Mesothelial cell of epicardium (in vitro differentiated cells): ENCODE measurements at regions not wholly inside any gene's neighbourhood (a gene's known extent, or its start where the extent isn't known, plus 50 kb on each side); places are given as distances from the start of the nearest gene placed in this dataset.

Source experiments
- DNase-seq, 2 experiments: peaks; one replicate each; pipeline ENCODE4 v3.0.0; 2021; ENCODE audit warnings: low spot score in 2 of 2; ENCODE audit not compliant: unreplicated experiment in 2 of 2
- H3K27ac Mint-ChIP-seq: 2 replicates; pipeline ENCODE4 v1.8.0; 2021; ENCODE audit warnings: mixed read lengths
- H3K27me3 Mint-ChIP-seq: 2 replicates; pipeline ENCODE4 v1.8.0; 2021; ENCODE audit warnings: low read depth, mixed read lengths
- H3K36me3 Mint-ChIP-seq: 2 replicates; pipeline ENCODE4 v1.8.0; 2021; ENCODE audit warnings: mixed read lengths
- H3K4me1 Mint-ChIP-seq: 2 replicates; pipeline ENCODE4 v1.8.0; 2021; ENCODE audit warnings: mixed read lengths
- H3K4me3 Mint-ChIP-seq: 2 replicates; pipeline ENCODE4 v1.8.0; 2021; ENCODE audit warnings: mild to moderate bottlenecking, moderate library complexity, mixed read lengths
- H3K9me3 Mint-ChIP-seq: 2 replicates; pipeline ENCODE4 v1.8.0; 2021; ENCODE audit warnings: mixed read lengths
- TF ChIP-seq, protein P1 (sequence below): fragments of 200-600 bp; sonication (generic); IDR thresholded peaks from one replicate; pipeline ENCODE4 v1.5.0; 2021; ENCODE audit warnings: antibody characterized with exemption; ENCODE audit not compliant: unreplicated experiment

DNA sequence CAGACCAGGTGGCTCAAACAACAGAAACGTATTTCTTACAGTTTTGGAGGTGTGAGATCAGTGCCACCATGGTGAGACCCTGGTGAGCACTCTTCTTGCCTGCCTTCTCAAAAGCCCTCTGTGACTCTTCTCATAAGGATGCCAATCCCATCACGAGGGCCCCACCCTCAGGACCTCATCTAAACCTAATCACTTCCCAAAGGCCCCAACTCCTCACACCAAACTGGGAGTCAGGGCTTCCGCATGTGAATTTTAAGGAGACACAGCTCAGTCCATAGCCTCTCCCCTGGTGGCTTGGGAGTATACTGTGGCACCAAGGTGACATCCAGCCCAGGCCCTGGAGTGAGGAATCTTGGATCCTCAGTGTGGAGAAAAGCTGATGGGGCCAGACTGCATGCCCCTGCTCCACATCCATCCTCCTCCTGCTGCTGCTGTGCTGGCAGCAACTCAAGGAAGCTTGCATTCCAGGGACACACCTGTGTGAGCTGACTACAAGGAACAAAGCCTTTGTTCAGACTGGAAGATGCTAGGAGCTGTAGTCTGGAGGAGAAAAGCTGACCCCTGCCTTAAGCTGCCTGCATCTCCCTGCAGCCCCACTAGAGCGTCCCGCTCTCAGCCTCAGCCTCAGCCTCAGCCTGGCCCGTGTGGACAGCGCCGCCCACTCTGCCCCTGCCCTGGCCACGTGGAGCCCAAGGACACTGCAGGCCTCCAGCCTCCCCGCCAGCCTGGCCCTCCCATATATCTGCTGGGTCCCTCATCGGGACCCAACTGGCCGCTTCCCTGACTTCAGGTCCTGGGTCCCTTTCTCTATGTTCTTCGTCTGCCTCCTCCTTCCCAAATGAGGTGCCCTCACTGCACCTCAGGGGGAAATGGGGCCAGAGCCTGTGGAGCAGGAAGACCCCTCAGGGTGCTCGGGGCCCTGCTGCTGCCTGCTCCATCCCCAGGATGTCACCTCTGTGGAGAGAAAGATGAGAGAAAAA, 87.8 kb upstream of the RAB6C start:
- H3K4me3 Mint-ChIP-seq, result no peak overlapping the region
- H3K36me3 Mint-ChIP-seq, result no peaks in the 10 kb centered on the region
- H3K27ac Mint-ChIP-seq, result no peak overlapping the region
- peaks cover 34% of the 10 kb centered on the region for H3K27me3 Mint-ChIP-seq
- H3K9me3 Mint-ChIP-seq, result no peaks in the 10 kb centered on the region
- no peak for DNase-seq
- peaks cover 6% of the 10 kb centered on the region for H3K4me1 Mint-ChIP-seq
- TF ChIP-seq, protein P1, sequence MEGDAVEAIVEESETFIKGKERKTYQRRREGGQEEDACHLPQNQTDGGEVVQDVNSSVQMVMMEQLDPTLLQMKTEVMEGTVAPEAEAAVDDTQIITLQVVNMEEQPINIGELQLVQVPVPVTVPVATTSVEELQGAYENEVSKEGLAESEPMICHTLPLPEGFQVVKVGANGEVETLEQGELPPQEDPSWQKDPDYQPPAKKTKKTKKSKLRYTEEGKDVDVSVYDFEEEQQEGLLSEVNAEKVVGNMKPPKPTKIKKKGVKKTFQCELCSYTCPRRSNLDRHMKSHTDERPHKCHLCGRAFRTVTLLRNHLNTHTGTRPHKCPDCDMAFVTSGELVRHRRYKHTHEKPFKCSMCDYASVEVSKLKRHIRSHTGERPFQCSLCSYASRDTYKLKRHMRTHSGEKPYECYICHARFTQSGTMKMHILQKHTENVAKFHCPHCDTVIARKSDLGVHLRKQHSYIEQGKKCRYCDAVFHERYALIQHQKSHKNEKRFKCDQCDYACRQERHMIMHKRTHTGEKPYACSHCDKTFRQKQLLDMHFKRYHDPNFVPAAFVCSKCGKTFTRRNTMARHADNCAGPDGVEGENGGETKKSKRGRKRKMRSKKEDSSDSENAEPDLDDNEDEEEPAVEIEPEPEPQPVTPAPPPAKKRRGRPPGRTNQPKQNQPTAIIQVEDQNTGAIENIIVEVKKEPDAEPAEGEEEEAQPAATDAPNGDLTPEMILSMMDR, result no peak

DNA sequence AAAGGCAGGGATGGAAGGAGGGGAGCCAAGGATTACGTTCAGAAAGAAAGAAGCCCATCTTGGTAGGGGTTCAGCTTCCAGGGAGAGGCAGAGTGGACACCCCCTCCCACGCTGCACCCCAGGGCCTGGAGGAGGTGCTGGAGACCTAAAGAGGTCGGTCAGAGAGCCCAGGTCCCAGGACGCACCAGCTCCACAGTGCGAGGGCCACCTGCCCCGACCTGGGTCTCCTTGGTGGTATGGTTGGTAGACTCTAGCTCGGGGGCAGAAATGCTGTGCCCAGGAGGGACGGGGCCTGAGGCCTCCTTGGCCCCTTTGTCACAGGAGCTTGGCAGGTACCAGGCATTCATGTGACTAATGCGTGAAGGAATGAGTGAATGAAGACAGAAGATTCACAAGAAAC, 87.1 kb upstream of the RAB6C start:
- Mint-ChIP-seq H3K27ac (no peak overlapping the region), H3K4me1 (peaks cover 6% of the 10 kb centered on the region), H3K36me3 (no peaks in the 10 kb centered on the region), H3K4me3 (no peak overlapping the region), H3K27me3 (peaks cover 40% of the 10 kb centered on the region), H3K9me3 (no peaks in the 10 kb centered on the region)
- TF ChIP-seq, protein P1, result no peak
- no peak for DNase-seq

DNA sequence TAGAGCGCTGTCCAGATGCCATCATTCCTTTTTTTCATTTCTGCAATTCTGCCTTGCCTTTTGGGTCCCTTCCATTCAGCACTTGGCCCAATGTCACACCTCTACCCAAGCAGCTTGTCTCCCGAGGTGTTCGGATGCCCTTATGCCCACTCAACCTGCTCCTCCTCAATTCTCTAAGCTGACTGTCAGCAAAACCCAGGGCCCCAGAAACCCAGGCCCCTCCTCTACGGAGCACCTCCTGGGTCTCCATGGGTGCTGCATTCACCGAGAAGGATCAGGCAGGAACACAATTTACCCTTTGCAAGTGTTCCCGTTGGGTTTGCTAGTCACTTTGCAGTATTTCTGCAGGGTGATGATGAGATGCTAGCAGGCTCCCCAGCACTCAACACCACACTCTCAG, 86.7 kb upstream of the RAB6C start:
- H3K27me3 Mint-ChIP-seq, result peaks cover 40% of the 10 kb centered on the region
- H3K36me3 Mint-ChIP-seq, result no peaks in the 10 kb centered on the region
- TF ChIP-seq, protein P1, result no peak
- peaks cover 6% of the 10 kb centered on the region for H3K4me1 Mint-ChIP-seq
- no peak for DNase-seq
- no peaks in the 10 kb centered on the region for H3K9me3 Mint-ChIP-seq
- H3K27ac Mint-ChIP-seq, result no peak overlapping the region
- no peak overlapping the region for H3K4me3 Mint-ChIP-seq

DNA sequence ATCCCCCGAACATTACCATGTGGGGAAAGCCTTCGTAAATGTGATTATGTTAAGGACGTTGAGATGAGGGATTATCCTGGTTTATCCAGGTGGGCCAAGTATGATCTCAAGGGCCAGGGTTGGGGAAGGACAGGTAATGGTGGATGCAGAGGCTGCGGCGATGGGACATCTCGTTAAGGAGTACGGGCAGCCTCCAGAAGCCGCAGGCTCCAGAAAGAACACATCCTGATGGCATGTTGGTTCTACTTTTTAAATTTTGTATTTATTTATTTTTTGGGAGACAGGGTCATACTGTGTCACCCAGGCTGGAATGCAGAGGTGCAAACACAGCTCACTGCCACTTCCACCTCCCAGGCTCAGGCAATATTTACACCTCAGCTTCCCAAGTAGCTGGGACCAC, 86.2 kb upstream of the RAB6C start:
- TF ChIP-seq, protein P1, result no peak
- no peaks in the 10 kb centered on the region for H3K9me3 Mint-ChIP-seq
- peaks cover 43% of the 10 kb centered on the region for H3K27me3 Mint-ChIP-seq
- H3K27ac Mint-ChIP-seq, result no peak overlapping the region
- no peak overlapping the region for H3K4me3 Mint-ChIP-seq
- H3K4me1 Mint-ChIP-seq, result peaks cover 6% of the 10 kb centered on the region
- no peak for DNase-seq
- no peaks in the 10 kb centered on the region for H3K36me3 Mint-ChIP-seq

DNA sequence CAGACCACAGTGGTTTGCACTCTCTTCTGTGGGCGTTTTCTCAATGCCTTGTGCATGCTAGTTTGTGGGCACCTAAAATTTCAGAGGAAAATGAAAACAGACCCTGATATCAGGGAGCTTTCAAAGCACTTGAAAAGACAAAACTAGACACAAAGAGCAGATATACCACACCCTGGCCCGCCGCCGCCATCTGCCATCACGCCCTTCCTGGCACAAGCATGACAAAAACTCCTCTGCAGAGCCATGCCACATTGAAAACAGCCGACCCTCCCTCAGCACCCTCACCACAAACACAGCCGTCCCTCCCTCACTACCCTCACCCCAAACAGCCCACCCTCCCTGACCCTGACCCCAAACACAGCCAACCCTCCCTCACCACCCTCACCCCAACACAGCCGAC, 84.8 kb upstream of the RAB6C start:
- Mint-ChIP-seq H3K36me3 (no peaks in the 10 kb centered on the region), H3K9me3 (peaks cover 6% of the 10 kb centered on the region), H3K4me3 (no peak overlapping the region), H3K27ac (no peak overlapping the region), H3K27me3 (peaks cover 42% of the 10 kb centered on the region), H3K4me1 (no peaks in the 10 kb centered on the region)
- TF ChIP-seq, protein P1, result no peak
- no peak for DNase-seq
